ENCODE measurements at regions not wholly inside any gene's neighbourhood (a gene's known extent, or its start where the extent isn't known, plus 50 kb on each side); places are given as distances from the start of the nearest gene placed in this dataset.

- Mint-ChIP-seq H3K9me3 (peaks cover 95% of the 10 kb centered on the region), H3K27me3 (ENCODE audit: insufficient read depth, low read depth, poor library complexity) (no peaks in the 10 kb centered on the region), H3K27ac (no peak overlapping the region), H3K4me3 (no peak overlapping the region), H3K4me1 (no peaks in the 10 kb centered on the region), H3K36me3 (ENCODE audit: low read depth) (peaks cover 40% of the 10 kb centered on the region)
- no peaks in the 10 kb centered on the region for H3K9me2 ChIP-seq (ENCODE audit: insufficient read depth)
- H3K27me3 ChIP-seq (ENCODE audit: insufficient read depth), result no peaks in the 10 kb centered on the region; the same call in 1 of the 2 replicates
- no peak overlapping the region for H2AFZ ChIP-seq
- H4K20me1 ChIP-seq (replicated peaks; ENCODE audit: insufficient read depth), result no peaks in the 10 kb centered on the region
- no peaks in the 10 kb centered on the region for H3K4me1 ChIP-seq (ENCODE audit: insufficient read depth)
- no peak for TF ChIP-seq POLR2AphosphoS5 (IDR thresholded peaks at IDR 0.05; ENCODE audit: low read depth)
- TF ChIP-seq CREB1 (CRISPR knock-in tag; IDR thresholded peaks at IDR 0.05; ENCODE audit: low read depth), result no peak
- no peak for TF ChIP-seq ZNF331 (CRISPR knock-in tag; IDR thresholded peaks at IDR 0.05; ENCODE audit: low read depth)
- no peak for TF ChIP-seq ZNF462 (CRISPR knock-in tag; IDR thresholded peaks at IDR 0.05)
- TF ChIP-seq ZNF114 (CRISPR knock-in tag; IDR thresholded peaks at IDR 0.05), result no peak
- TF ChIP-seq REST (IDR thresholded peaks at IDR 0.05; ENCODE audit: unreplicated experiment), result no peak
- TF ChIP-seq STAT1 (IDR thresholded peaks at IDR 0.05; ENCODE audit: unreplicated experiment), result no peak
- TF ChIP-seq EZH2 (IDR thresholded peaks at IDR 0.05; ENCODE audit: low read depth, unreplicated experiment), result no peak
- TF ChIP-seq CTCF (conservative IDR thresholded peaks at IDR 0.05; ENCODE audit: low read depth in 2 of 2), result no peak
- TF ChIP-seq NANOG (IDR thresholded peaks at IDR 0.05; ENCODE audit: borderline replicate concordance), result no peak
- no peak for TF ChIP-seq JUNB (IDR thresholded peaks at IDR 0.05; ENCODE audit: unreplicated experiment)
- no peak for TF ChIP-seq EZH2phosphoT487 (IDR thresholded peaks at IDR 0.05; ENCODE audit: unreplicated experiment)
- TF ChIP-seq ETS1 (IDR thresholded peaks at IDR 0.05), result no peak
- H3K27ac ChIP-seq (ENCODE audit: low read depth), result no peak overlapping the region
- no peak overlapping the region for H3K4me2 ChIP-seq
- H3K79me2 ChIP-seq (replicated peaks; ENCODE audit: insufficient read depth), result no peaks in the 10 kb centered on the region
- DNase-seq (ENCODE audit: low spot score), result no peak
- H3K36me3 ChIP-seq (ENCODE audit: insufficient read depth), result peaks cover 2% of the 10 kb centered on the region
- no peak for ATAC-seq
- H3F3A ChIP-seq (replicated peaks; ENCODE audit: low read depth), result no peaks in the 10 kb centered on the region
- H3K4me3 ChIP-seq, result no peak overlapping the region
Observed at GRCh38 chr20:43341511-43341910, 116.2 kb upstream of the SRSF6 start.

Data from GM23338 (cell line).